MV-4-11 (cell line): ENCODE measurements at regions not wholly inside any gene's neighbourhood (a gene's known extent, or its start where the extent isn't known, plus 50 kb on each side); places are given as distances from the start of the nearest gene placed in this dataset.
A peak's percentile ranks its signal among the peaks of the same experiment; 100 is the strongest.
"Not testable (repeated sequence)": the region's sequence is repeated elsewhere in the genome, so short reads cannot be mapped to it uniquely, and the experiment has no call there.

ENCODE experiments used
- DNase-seq: peaks from one replicate; lab custom pipeline; 2025; lab: John Stamatoyannopoulos, UW

- DNase-seq = peak; percentile 72
Observed at GRCh38 chr12:25615119-25615518, 62.0 kb upstream of the LMNTD1 start.

GRCh38 chr12:25616286-25616685, 63.2 kb upstream of the LMNTD1 start:
- peak; percentile 10 for DNase-seq

DNA sequence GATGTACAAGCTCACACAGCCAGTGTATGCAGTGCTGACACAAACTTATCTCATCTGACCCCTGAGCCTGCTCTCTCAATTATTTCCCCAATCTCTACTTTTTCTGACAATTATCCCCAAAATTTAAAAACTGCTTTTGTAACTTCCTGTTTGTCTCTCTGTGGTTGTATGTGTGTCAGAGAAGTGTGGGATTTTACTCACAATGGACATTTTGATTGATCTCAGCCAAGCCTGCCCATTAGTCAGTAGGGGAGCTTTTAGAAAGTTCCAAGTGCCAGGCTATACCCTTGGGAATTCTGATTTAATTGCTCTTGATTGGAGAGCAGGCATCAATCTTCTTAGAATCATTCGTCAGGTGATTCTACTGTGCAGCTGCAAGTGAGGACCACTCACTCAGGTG, 64.9 kb upstream of the LMNTD1 start:
- DNase-seq = no peak

DNA sequence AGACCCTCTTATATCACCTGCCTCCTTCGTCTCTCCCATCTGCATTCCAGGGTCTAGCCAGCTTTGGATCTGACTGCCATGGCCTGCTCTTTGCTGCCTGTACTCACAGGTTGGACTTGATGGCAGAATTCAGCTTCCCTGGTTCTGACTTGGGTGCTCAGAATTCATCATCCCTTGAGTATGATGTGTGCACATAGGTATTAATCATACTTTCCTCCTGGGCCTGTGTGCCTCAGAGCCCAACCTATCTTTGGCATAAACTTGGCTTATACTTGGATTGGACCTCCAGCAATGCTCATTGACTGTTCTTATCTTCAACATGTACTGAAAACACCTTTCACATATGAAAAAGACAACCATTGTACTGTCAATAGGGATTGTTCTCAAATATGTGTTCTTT, 70.7 kb upstream of the LMNTD1 start:
- no peak for DNase-seq

DNA sequence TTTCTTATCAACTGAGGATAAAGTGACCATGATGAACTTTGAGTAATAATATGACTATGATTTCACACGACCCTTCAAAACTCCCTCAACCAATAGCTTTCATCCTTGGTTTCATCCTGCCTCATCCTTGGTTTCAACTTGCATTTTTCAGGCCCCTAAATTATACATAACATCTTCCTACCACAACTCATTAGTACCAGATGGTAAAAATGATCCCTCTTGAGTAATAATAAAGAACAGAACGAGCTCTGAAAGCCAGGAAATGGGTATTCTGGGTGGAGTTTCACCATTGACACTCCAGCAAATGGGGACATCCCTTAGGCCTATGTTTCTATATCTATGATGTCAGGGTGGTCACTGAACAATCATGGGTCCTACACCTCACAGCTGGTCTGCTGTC, 72.1 kb upstream of the LMNTD1 start:
- no peak for DNase-seq

DNA sequence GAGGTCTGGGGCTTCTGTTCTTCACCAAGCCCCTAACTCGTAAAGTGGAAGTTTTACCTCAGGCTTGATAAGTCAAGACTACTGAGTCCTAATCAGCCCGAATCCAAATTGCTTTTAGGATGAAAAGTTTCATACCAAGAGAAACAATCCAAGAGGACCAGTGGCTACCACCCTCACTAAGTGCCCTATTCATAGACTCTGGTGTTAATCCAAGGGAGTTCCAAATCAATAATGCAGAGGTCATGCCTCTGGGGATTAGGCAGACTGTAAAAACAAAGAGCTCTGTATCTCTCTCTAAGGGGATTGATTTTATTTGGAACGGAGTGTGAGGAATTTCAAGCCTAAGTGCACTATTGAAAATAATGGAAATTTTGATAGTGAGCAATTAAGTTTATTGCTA, 76.3 kb upstream of the LMNTD1 start:
- no peak for DNase-seq

DNA sequence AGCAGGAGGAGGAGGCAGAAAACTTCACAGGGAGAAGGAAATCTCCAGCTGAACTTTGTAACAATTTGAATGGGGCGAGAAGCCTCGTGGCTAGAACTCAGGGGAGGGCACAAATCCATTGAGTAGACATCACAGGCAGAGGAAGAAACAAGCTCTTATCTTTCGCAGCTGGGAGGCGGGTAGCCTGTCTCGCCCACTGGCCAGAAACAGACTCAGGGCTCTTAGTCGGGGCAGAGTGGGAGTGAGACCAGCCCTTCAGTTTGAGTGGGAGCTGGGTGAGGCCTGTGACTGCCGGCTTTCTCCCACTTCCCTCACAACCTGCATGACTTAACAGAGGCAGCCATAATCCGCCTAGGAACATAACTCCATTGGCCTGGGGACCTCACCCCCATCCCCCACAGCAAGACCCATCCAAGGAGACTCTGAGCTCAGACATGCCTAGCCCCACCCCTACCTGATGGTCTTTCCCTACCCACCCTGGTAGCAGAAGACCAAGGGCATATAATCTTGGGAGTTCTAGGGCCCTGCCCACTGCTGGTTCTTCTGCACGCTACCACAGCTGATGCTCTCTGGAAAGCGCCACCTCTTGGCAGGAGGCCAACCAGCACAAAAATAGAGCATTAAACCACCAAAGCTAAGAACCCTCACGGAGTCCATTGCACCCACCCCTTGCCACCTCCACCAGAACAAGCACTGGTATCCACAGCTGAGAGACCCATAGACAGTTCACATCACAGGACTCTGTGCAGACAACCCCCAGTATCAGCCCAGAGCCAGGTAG, 77.8 kb upstream of the LMNTD1 start:
- not testable (repeated sequence) for DNase-seq

GRCh38 chr12:25633149-25633548, 80.1 kb upstream of the LMNTD1 start:
- not testable (repeated sequence) for DNase-seq

- no peak for DNase-seq
Observed at GRCh38 chr12:25637752-25638151, 84.7 kb upstream of the LMNTD1 start.

- DNase-seq = no peak
Observed at GRCh38 chr12:25639406-25639805, 86.3 kb upstream of the LMNTD1 start.

GRCh38 chr12:25644979-25645378, 91.9 kb upstream of the LMNTD1 start:
- no peak for DNase-seq

DNA sequence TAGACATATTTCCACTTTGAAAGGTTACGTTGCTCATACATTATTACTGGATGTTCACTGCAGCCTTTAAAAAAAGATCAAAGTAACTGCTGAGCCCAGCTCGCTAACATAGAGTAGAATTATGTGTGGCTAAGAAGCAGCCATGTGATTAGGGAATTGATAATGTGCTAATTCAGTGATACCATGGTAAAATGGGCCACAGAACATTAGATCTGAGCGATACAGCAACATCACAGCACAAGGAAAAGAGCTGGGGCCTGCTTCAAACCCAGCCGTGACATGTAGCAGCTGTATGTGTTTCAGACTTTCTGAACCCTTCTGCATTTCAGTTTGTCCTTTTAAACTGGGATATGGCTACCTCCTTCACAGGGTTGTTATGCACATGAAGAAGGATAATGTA, 92.3 kb upstream of the LMNTD1 start:
- DNase-seq = no peak

DNA sequence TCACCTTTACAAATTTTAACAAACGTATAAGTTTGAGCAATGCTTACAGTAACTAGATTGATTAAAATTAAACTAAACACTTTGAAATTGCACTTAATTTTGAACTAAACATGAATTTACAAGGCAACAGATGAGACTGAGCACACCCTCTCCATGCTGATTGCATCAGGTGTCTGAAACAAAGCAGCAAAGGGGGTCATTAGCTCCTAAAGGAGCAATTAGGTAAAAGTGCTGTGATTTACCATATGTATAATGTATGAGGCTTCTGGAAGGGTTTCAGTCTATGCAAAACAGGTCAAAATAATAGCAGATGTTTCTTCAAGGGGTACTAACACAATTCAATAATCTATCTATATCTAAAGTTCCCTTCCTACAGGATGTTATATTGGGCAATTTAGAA, 98.8 kb upstream of the LMNTD1 start:
- DNase-seq = no peak

- no peak for DNase-seq
Observed at GRCh38 chr12:25652371-25652770, 99.3 kb upstream of the LMNTD1 start.

DNA sequence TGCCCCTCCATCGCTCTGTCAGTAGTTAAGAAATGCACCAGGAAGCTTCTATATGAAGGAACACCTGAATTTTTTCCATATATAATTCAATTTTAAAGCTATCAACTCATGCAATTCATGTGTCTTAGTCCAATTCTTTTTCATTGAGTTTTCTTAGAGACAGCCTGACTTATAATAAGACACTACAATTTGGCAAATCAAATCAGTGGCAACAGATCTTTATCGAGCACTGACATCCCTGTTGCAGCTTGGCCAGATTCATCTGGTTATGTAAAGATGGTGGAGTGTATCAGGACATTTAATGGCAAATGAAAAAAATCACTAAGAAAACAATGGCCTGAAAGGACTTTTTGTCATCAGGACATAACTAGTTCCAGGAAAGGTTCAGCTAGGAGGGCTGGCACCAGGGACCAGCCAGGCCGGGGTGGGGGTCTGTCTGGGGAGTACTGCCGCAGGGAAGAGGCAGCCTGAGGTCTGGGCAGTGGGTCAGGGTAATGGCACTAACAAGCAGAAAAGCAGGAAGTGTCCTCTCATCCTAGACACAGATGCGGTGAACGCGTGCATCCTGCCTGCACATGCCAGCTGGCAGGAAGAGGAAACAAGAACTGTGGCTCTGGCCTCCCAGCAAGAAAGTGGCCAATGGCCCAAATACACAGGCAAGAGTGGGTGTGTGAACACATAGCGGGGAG, 100.5 kb upstream of the LMNTD1 start:
- DNase-seq = peak; percentile 75

DNA sequence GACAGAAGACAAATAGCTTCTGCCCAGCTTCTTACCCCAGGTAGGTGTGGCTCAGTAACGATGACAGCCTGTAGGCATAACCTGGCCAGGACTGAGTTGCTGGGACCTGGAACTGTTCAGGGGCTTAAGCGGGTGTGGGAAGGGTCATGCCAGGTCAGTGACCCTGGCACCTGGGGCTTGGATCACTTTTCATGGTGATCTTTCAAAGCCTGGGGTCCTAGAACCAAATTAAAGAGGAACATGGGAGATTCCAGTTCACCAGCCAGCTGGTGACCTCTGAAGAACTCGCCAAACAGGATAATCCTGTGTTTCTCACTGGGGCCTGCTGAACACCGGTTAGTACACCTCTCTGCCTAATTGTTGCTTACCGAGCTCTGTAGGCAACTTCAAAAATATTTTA, 102.6 kb upstream of the LMNTD1 start:
- DNase-seq = no peak

DNA sequence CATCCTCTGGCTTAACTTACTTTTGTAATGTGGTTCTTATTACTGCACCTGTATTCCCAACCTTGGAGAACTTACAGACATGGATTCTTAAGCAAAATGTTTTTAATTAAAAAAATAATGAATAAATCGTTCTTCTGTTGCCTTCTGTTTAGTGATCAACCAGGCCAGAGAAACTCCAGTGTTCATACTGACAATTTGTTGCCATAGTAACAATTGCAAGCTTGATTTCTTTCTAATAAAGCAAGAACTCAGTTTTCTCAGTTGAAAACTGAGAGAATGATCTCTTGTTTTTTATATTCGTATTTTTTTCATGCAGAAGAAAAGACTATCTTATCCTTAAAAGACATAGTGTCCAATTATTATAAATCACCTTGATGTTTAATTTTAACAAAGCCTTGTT, 106.5 kb upstream of the LMNTD1 start:
- DNase-seq = no peak

GRCh38 chr12:25670076-25671055, 117.3 kb upstream of the LMNTD1 start:
- no peak for DNase-seq

DNA sequence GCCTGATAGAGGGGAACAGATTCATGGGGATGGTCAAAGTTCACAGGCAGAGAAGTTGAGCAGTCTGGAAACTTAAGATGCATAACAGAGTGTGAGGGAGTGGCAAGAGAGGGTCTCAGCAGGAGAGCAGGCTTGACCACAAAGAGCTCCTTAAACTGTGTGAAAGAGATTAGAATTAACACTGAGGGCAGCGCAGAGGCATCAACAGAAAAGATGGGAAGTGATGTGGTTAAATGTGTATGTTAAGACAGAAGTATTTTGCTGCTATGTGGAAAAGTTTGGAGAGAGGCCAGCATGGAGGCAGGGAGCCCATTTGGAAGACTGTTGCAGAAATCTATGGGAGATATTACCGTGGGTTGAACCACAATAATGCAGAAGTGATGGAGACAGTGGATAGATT, 122.7 kb upstream of the LMNTD1 start:
- DNase-seq = no peak

- DNase-seq = no peak
Observed at GRCh38 chr12:25677232-25677937, 124.3 kb upstream of the LMNTD1 start.

- DNase-seq = no peak
Observed at GRCh38 chr12:25681580-25681979, 128.5 kb upstream of the LMNTD1 start.

- DNase-seq = no peak
Observed at GRCh38 chr12:25682421-25682820, 129.3 kb upstream of the LMNTD1 start.
